IMR-90 (cell line): ENCODE measurements at regions not wholly inside any gene's neighbourhood (a gene's known extent, or its start where the extent isn't known, plus 50 kb on each side); places are given as distances from the start of the nearest gene placed in this dataset.

ENCODE experiments used
- ATAC-seq: fragments of 200-7000 bp; cut with Tn5 transposase; 2 replicates; pipeline ENCODE4 v1.9.1; 2020; ENCODE audit warnings: low read depth, mild to moderate bottlenecking, moderate library complexity
- BruUV-seq: library from RNA; stranded (reverse); fragments of 400-500 nt; replicated peaks from 2 replicates; lab custom pipeline; 2021; lab: Mats Ljungman, UMichigan
- CTCF ChIA-PET: fragments of 300-600 bp; formaldehyde crosslinking; extraction: SDS; loops from one replicate; lab custom pipeline; 2021; ENCODE audit warnings: antibody characterized with exemption; lab: Yijun Ruan, JAX
- POLR2A ChIA-PET: fragments of 300-600 bp; sonication (Branson Sonifier 250); formaldehyde crosslinking; loops from one replicate; lab custom pipeline; 2022; ENCODE audit warnings: antibody characterized with exemption; ENCODE audit not compliant: unreplicated experiment; lab: Charles Lee
- DNase-seq: peaks from one replicate; pipeline ENCODE4 v3.0.0; 2013
- H2AFZ ChIP-seq: replicated peaks from 2 replicates; pipeline ENCODE3; 2013; ENCODE audit warnings: low read length, mild to moderate bottlenecking; ENCODE audit not compliant: poor library complexity
- H2AK5ac ChIP-seq: 2 replicates; pipeline ENCODE4 v1.6.1; 2013; ENCODE audit warnings: low read depth, low read length, inconsistent platforms
- H2AK9ac ChIP-seq: replicated peaks from 2 replicates; pipeline ENCODE3; 2013; ENCODE audit warnings: mild to moderate bottlenecking, low read depth, low read length, moderate library complexity; ENCODE audit not compliant: poor library complexity
- H2BK120ac ChIP-seq: 2 replicates; pipeline ENCODE4 v1.6.1; 2013; ENCODE audit warnings: low read depth, low read length, inconsistent platforms
- H2BK15ac ChIP-seq: 3 replicates; pipeline ENCODE4 v1.6.1; 2013; ENCODE audit warnings: low read depth, low read length, inconsistent platforms
- H2BK20ac ChIP-seq: 2 replicates; pipeline ENCODE4 v1.6.1; 2013; ENCODE audit warnings: low read depth, mild to moderate bottlenecking, inconsistent platforms, low read length, moderate library complexity
- H2BK5ac ChIP-seq: 2 replicates; pipeline ENCODE4 v1.6.1; 2013; ENCODE audit warnings: mild to moderate bottlenecking, low read depth, low read length, inconsistent platforms; ENCODE audit not compliant: poor library complexity, severe bottlenecking
- H3K14ac ChIP-seq: replicated peaks from 2 replicates; pipeline ENCODE4 v1.6.1; 2013; ENCODE audit warnings: low read depth, low read length, inconsistent platforms
- H3K18ac ChIP-seq: 2 replicates; pipeline ENCODE4 v1.6.1; 2013; ENCODE audit warnings: low read depth, low read length, control low read depth
- H3K23ac ChIP-seq: 2 replicates; pipeline ENCODE4 v1.6.1; 2013; ENCODE audit warnings: low read depth, low read length, inconsistent platforms
- H3K27ac ChIP-seq: 2 replicates; pipeline ENCODE4 v1.5.1; 2013; ENCODE audit warnings: mild to moderate bottlenecking, control low read depth, low read length; ENCODE audit not compliant: insufficient read depth
- H3K27me3 ChIP-seq: 2 replicates; pipeline ENCODE4 v1.6.1; 2013; ENCODE audit warnings: low read length; ENCODE audit not compliant: control insufficient read depth, insufficient read depth
- H3K36me3 ChIP-seq: 2 replicates; pipeline ENCODE4 v1.6.1; 2013; ENCODE audit warnings: low read length, mixed read lengths; ENCODE audit not compliant: control insufficient read depth, insufficient read depth
- H3K4ac ChIP-seq: 2 replicates; pipeline ENCODE4 v1.6.1; 2013; ENCODE audit warnings: low read depth, low read length, inconsistent platforms
- H3K4me1 ChIP-seq: 2 replicates; pipeline ENCODE4 v1.6.1; 2013; ENCODE audit warnings: low read length, mixed read lengths; ENCODE audit not compliant: control insufficient read depth, insufficient read depth
- H3K4me2 ChIP-seq: 2 replicates; pipeline ENCODE4 v1.6.1; 2013; ENCODE audit warnings: low read depth, mild to moderate bottlenecking, control low read depth, low read length, moderate library complexity
- H3K4me3 ChIP-seq: 2 replicates; pipeline ENCODE4 v1.5.1; 2013; ENCODE audit warnings: low read depth, mild to moderate bottlenecking, control low read depth, low read length, moderate library complexity; ENCODE audit not compliant: insufficient read depth
- H3K56ac ChIP-seq: 2 replicates; pipeline ENCODE4 v1.6.1; 2013; ENCODE audit warnings: low read length, inconsistent platforms; ENCODE audit not compliant: insufficient read depth; ENCODE audit errors: extremely low read depth
- H3K79me1 ChIP-seq, 2 experiments: 2 replicates each; pipeline ENCODE4 v1.6.1; 2013; ENCODE audit warnings: low read length in 2 of 2, inconsistent platforms in 1 of 2, low read depth in 1 of 2
- H3K9ac ChIP-seq: 2 replicates; pipeline ENCODE4 v1.6.1; 2013; ENCODE audit warnings: low read depth, low read length, control low read depth
- H3K9me1 ChIP-seq: 2 replicates; pipeline ENCODE4 v1.6.1; 2013; ENCODE audit warnings: low read length, inconsistent platforms; ENCODE audit not compliant: insufficient read depth
- H3K9me3 ChIP-seq: 2 replicates; pipeline ENCODE4 v1.6.1; 2013; ENCODE audit warnings: low read length; ENCODE audit not compliant: control insufficient read depth, insufficient read depth
- H4K20me1 ChIP-seq: 2 replicates; pipeline ENCODE4 v1.6.1; 2013; ENCODE audit warnings: low read length, inconsistent platforms; ENCODE audit not compliant: insufficient read depth
- H4K5ac ChIP-seq: 2 replicates; pipeline ENCODE4 v1.6.1; 2013; ENCODE audit warnings: mild to moderate bottlenecking, low read depth, low read length, control low read depth
- H4K8ac ChIP-seq, 2 experiments: 2 replicates each; pipeline ENCODE4 v1.6.1; 2013; ENCODE audit warnings: low read depth in 2 of 2, low read length in 2 of 2, control low read depth in 1 of 2, inconsistent platforms in 1 of 2
- H4K91ac ChIP-seq: 2 replicates; pipeline ENCODE4 v1.6.1; 2013; ENCODE audit warnings: low read depth, low read length, inconsistent platforms; ENCODE audit not compliant: insufficient read depth
- BHLHE40 ChIP-seq: fragments of 150-350 bp; IDR thresholded peaks from 2 replicates; pipeline ENCODE4 v1.6.1; 2016; ENCODE audit warnings: mild to moderate bottlenecking, low read depth, low read length
- CEBPB ChIP-seq: IDR thresholded peaks from 2 replicates; pipeline ENCODE4 v1.6.1; 2012; ENCODE audit warnings: low read depth, low read length, improper control_type of control experiment
- CHD1 ChIP-seq: IDR thresholded peaks from 2 replicates; pipeline ENCODE4 v1.6.1; 2012; ENCODE audit warnings: low read depth, low read length, improper control_type of control experiment
- FOS ChIP-seq: fragments of 150-350 bp; IDR thresholded peaks from 2 replicates; pipeline ENCODE4 v1.6.1; 2016; ENCODE audit warnings: low read depth, low read length
- MAFK ChIP-seq: IDR thresholded peaks from 2 replicates; pipeline ENCODE4 v1.6.1; 2012; ENCODE audit warnings: low read depth, low read length, improper control_type of control experiment
- MAZ ChIP-seq: IDR thresholded peaks from 2 replicates; pipeline ENCODE4 v1.6.1; 2012; ENCODE audit warnings: low read depth, mild to moderate bottlenecking, low read length, improper control_type of control experiment, moderate library complexity, borderline replicate concordance
- MXI1 ChIP-seq: IDR thresholded peaks from 2 replicates; pipeline ENCODE4 v1.6.1; 2012; ENCODE audit warnings: low read depth, mild to moderate bottlenecking, low read length, moderate library complexity, borderline replicate concordance
- NFE2L2 ChIP-seq: fragments of 150-350 bp; IDR thresholded peaks from 2 replicates; pipeline ENCODE4 v1.6.1; 2016; ENCODE audit warnings: low read depth, mild to moderate bottlenecking, low read length
- POLR2A ChIP-seq: IDR thresholded peaks from 2 replicates; pipeline ENCODE4 v1.6.1; 2012; ENCODE audit warnings: mild to moderate bottlenecking, low read depth, low read length
- RAD21 ChIP-seq: IDR thresholded peaks from 2 replicates; pipeline ENCODE4 v1.6.1; 2012; ENCODE audit warnings: low read length, improper control_type of control experiment
- RCOR1 ChIP-seq: IDR thresholded peaks from 2 replicates; pipeline ENCODE4 v1.6.1; 2012; ENCODE audit warnings: mild to moderate bottlenecking, low read length, improper control_type of control experiment; ENCODE audit not compliant: insufficient replicate concordance
- RFX5 ChIP-seq: IDR thresholded peaks from 2 replicates; pipeline ENCODE4 v1.8.0; 2012; ENCODE audit warnings: low read depth, mild to moderate bottlenecking, low read length, moderate library complexity
- SMC3 ChIP-seq: fragments of 150-350 bp; IDR thresholded peaks from 2 replicates; pipeline ENCODE4 v1.6.1; 2016; ENCODE audit warnings: low read depth, mild to moderate bottlenecking, antibody characterized with exemption, low read length, moderate library complexity
- WGBS, 2 experiments: methylation state at CpG; one replicate each; pipeline versions ENCODE4 v1.1.5 to v1.1.7; 2013; ENCODE audit warnings: missing lambda C conversion rate in 2 of 2; ENCODE audit not compliant: insufficient read length in 1 of 2; ENCODE audit errors: extremely low coverage in 2 of 2; 5-methylcytosine and 5-hydroxymethylcytosine counted together
- dilution Hi-C: fragments of 300-500 bp; cut with HindIII; formaldehyde crosslinking; loops from one replicate; pipeline ENCODE4 v1.14.3; 2018; ENCODE audit warnings: low sequenced_read_pairs; ENCODE audit not compliant: unreplicated experiment
- in situ Hi-C: fragments of 300-500 bp; cut with MboI; formaldehyde crosslinking; loops from 3 replicates; pipeline ENCODE4 v1.14.3; 2019; ENCODE audit warnings: low sequenced_read_pairs, inconsistent platforms, mixed read lengths
- intact Hi-C: fragments of 100-400 bp; cut with micrococcal nuclease; formaldehyde crosslinking; loops from 2 replicates; pipeline ENCODE4 v1.10.0; 2022
- TF ChIP-seq, protein P1 (sequence below): conservative IDR thresholded peaks from 2 replicates; pipeline ENCODE4 v1.5.1; 2012; ENCODE audit warnings: mild to moderate bottlenecking, low read depth, low read length, improper control_type of control experiment
- TF ChIP-seq, protein P2 (sequence below): fragments of 150-350 bp; IDR thresholded peaks from 2 replicates; pipeline ENCODE4 v1.6.1; 2016; ENCODE audit warnings: low read depth, mild to moderate bottlenecking, low read length, moderate library complexity, borderline replicate concordance
- TF ChIP-seq, protein P3 (sequence below): fragments of 150-350 bp; IDR thresholded peaks from 2 replicates; pipeline ENCODE4 v1.6.1; 2017; ENCODE audit warnings: mild to moderate bottlenecking, antibody characterized with exemption, low read length, low read depth

DNA sequence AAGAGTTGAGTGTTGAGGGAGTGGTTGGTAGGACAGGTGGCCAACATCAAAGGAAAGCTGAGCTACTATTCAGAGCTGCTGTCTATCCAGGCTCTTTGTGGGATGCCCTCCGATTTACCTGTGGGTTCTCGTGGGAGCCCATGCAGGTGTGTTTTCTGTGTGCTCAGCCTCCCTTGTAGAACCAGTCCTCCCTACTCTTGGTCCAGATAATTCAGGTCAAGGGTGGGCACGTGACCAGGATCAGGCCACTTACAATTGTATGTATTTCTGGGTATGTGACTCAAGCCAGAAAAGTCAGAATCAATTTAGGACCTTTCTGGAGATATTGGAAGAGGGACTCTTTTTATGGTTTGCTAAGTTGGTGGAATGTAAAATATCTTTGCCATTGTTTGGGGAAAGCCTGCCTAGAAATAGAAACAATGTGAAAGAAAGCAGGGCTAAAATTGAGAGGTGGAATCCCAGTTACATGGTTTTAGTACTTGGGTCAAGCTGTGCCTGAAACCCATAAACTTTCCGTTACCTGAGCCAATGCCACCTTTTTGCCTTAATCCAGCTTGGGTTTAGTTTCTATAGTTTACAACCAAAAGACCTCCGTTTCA, 93.2 kb downstream of the PDCL3 start:
- ATAC-seq: no peak
- ChIA-PET POLR2A (no interaction called here), CTCF (interaction anchor here (0.5 kb wide), 1 partner anchor 364 kb away, joined by 3 read pairs; no protein-coding TSS in a partner anchor)
- no TSS peak for BruUV-seq
- H3K14ac ChIP-seq: no peak overlapping the region
- H3K18ac ChIP-seq: no peak overlapping the region
- no peaks in the 10 kb centered on the region for H4K20me1 ChIP-seq
- no peak overlapping the region for H3K4me2 ChIP-seq
- no peak overlapping the region for H3K4me3 ChIP-seq
- H2AK9ac ChIP-seq: no peak overlapping the region
- no peak overlapping the region for H3K27ac ChIP-seq
- no CpG with 5 or more reads among the region's 5 CpGs for WGBS, 2 experiments
- H4K8ac ChIP-seq: no peak overlapping the region
- H4K91ac ChIP-seq: no peak overlapping the region
- DNase-seq: no peak
- H3K4me1 ChIP-seq: no peaks in the 10 kb centered on the region
- no peak overlapping the region for H2AK5ac ChIP-seq
- no peak overlapping the region for H2BK20ac ChIP-seq
- dilution Hi-C loops (no loop called here), intact Hi-C loops (no loop called here), in situ Hi-C loops (no loop called here)
- no peak overlapping the region for H3K23ac ChIP-seq
- no peaks in the 10 kb centered on the region for H3K9me1 ChIP-seq
- no peak overlapping the region for H2BK15ac ChIP-seq
- TF ChIP-seq RAD21 (no peak), POLR2A (no peak), MAFK (no peak), SMC3 (no peak), RFX5 (no peak), MAZ (no peak), MXI1 (no peak), NFE2L2 (no peak), FOS (no peak), CHD1 (no peak), RCOR1 (no peak), BHLHE40 (no peak), CEBPB (no peak)
- TF ChIP-seq, protein P1, sequence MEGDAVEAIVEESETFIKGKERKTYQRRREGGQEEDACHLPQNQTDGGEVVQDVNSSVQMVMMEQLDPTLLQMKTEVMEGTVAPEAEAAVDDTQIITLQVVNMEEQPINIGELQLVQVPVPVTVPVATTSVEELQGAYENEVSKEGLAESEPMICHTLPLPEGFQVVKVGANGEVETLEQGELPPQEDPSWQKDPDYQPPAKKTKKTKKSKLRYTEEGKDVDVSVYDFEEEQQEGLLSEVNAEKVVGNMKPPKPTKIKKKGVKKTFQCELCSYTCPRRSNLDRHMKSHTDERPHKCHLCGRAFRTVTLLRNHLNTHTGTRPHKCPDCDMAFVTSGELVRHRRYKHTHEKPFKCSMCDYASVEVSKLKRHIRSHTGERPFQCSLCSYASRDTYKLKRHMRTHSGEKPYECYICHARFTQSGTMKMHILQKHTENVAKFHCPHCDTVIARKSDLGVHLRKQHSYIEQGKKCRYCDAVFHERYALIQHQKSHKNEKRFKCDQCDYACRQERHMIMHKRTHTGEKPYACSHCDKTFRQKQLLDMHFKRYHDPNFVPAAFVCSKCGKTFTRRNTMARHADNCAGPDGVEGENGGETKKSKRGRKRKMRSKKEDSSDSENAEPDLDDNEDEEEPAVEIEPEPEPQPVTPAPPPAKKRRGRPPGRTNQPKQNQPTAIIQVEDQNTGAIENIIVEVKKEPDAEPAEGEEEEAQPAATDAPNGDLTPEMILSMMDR: no peak
- TF ChIP-seq, protein P2, sequence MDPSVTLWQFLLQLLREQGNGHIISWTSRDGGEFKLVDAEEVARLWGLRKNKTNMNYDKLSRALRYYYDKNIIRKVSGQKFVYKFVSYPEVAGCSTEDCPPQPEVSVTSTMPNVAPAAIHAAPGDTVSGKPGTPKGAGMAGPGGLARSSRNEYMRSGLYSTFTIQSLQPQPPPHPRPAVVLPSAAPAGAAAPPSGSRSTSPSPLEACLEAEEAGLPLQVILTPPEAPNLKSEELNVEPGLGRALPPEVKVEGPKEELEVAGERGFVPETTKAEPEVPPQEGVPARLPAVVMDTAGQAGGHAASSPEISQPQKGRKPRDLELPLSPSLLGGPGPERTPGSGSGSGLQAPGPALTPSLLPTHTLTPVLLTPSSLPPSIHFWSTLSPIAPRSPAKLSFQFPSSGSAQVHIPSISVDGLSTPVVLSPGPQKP: no peak
- TF ChIP-seq, protein P3, sequence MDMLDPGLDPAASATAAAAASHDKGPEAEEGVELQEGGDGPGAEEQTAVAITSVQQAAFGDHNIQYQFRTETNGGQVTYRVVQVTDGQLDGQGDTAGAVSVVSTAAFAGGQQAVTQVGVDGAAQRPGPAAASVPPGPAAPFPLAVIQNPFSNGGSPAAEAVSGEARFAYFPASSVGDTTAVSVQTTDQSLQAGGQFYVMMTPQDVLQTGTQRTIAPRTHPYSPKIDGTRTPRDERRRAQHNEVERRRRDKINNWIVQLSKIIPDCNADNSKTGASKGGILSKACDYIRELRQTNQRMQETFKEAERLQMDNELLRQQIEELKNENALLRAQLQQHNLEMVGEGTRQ: no peak
- no peak overlapping the region for H2BK120ac ChIP-seq
- no peak overlapping the region for H2AFZ ChIP-seq
- H3K27me3 ChIP-seq: peaks cover 25% of the 10 kb centered on the region
- H3K9me3 ChIP-seq: 0 out of 2 replicates have a peak, but pooled peaks cover 2% of the 10 kb centered on the region
- no peak overlapping the region for H3K9ac ChIP-seq
- H3K56ac ChIP-seq: no peak overlapping the region
- H2BK5ac ChIP-seq: no peak overlapping the region
- H4K5ac ChIP-seq: no peak overlapping the region
- H3K4ac ChIP-seq: no peak overlapping the region
- H3K79me1 ChIP-seq: no peaks in the 10 kb centered on the region
- H3K36me3 ChIP-seq: no peaks in the 10 kb centered on the region
